Endothelial cell (in vitro differentiated cells): ENCODE measurements at regions not wholly inside any gene's neighbourhood (a gene's known extent, or its start where the extent isn't known, plus 50 kb on each side); places are given as distances from the start of the nearest gene placed in this dataset.

Experiments used
- DNase-seq: peaks from one replicate; pipeline ENCODE4 v3.0.0; 2021; ENCODE audit warnings: low spot score
- H3K27ac Mint-ChIP-seq: one replicate; pipeline ENCODE4 v1.8.0; 2021; ENCODE audit warnings: mixed read lengths, inconsistent platforms; ENCODE audit not compliant: unreplicated experiment
- H3K27me3 Mint-ChIP-seq: one replicate; pipeline ENCODE4 v1.8.0; 2021; ENCODE audit warnings: mild to moderate bottlenecking, moderate library complexity, mixed read lengths, inconsistent platforms; ENCODE audit not compliant: unreplicated experiment
- H3K36me3 Mint-ChIP-seq: one replicate; pipeline ENCODE4 v1.8.0; 2021; ENCODE audit warnings: mild to moderate bottlenecking, low read depth, mixed read lengths, inconsistent platforms; ENCODE audit not compliant: unreplicated experiment
- H3K4me1 Mint-ChIP-seq: one replicate; pipeline ENCODE4 v1.8.0; 2021; ENCODE audit warnings: mild to moderate bottlenecking, mixed read lengths, inconsistent platforms; ENCODE audit not compliant: unreplicated experiment
- H3K4me3 Mint-ChIP-seq: one replicate; pipeline ENCODE4 v1.8.0; 2021; ENCODE audit warnings: mild to moderate bottlenecking, mixed read lengths, inconsistent platforms; ENCODE audit not compliant: unreplicated experiment
- H3K9me3 Mint-ChIP-seq: one replicate; pipeline ENCODE4 v1.8.0; 2021; ENCODE audit warnings: mixed read lengths, inconsistent platforms; ENCODE audit not compliant: unreplicated experiment
- CTCF ChIP-seq: fragments of 200-600 bp; sonication (generic); IDR thresholded peaks from one replicate; pipeline ENCODE4 v1.5.0; 2021; ENCODE audit warnings: antibody characterized with exemption; ENCODE audit not compliant: unreplicated experiment

DNA sequence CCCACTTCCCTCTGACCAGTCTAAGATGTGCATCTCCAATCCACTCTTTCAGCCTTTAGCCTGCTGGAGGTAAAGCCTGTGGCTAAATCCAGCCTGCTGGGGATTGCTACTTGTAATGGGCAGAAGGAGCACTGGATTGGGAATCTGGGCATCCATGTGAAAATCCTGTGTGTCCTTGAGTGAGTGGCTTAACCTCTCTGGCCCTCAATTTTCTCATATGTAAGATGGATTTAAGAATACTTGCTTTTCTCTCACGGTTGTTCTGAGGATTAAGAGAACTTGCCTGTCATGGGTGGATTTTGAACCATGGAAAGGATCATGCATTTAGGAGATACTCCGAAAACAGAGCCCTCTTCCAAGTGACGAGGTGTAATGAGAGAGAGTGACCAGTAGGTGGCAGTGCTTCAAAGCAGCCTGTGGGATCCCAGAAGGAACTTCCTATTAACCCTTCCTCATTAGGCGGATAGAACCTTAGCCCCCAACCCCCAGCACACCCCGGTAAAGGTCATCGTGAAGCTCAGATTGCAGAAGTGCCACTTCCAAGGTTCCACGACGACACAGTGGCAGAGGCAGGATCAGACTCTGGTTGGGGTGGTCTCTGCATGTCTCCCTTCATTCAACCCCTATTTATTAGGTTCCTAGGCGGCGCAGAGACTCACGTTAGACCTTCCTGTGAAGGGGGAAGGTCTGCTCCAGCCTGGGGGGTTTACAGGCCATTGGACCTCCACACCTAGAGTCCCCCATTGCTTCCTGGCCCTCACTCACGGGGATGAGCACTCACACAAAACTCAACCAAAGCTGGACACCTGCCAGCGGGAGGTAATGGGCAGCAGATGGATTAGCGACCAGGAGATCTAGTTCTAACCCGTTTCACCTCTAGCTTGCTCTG, 68.7 kb upstream of the ZNF618 start:
- no peaks in the 10 kb centered on the region for H3K4me1 Mint-ChIP-seq
- H3K4me3 Mint-ChIP-seq: no peak overlapping the region
- H3K9me3 Mint-ChIP-seq: no peaks in the 10 kb centered on the region
- DNase-seq: peak; percentile 54
- no peaks in the 10 kb centered on the region for H3K27me3 Mint-ChIP-seq
- H3K27ac Mint-ChIP-seq: no peak overlapping the region
- no peaks in the 10 kb centered on the region for H3K36me3 Mint-ChIP-seq
- peak; percentile 84 for TF ChIP-seq CTCF

DNA sequence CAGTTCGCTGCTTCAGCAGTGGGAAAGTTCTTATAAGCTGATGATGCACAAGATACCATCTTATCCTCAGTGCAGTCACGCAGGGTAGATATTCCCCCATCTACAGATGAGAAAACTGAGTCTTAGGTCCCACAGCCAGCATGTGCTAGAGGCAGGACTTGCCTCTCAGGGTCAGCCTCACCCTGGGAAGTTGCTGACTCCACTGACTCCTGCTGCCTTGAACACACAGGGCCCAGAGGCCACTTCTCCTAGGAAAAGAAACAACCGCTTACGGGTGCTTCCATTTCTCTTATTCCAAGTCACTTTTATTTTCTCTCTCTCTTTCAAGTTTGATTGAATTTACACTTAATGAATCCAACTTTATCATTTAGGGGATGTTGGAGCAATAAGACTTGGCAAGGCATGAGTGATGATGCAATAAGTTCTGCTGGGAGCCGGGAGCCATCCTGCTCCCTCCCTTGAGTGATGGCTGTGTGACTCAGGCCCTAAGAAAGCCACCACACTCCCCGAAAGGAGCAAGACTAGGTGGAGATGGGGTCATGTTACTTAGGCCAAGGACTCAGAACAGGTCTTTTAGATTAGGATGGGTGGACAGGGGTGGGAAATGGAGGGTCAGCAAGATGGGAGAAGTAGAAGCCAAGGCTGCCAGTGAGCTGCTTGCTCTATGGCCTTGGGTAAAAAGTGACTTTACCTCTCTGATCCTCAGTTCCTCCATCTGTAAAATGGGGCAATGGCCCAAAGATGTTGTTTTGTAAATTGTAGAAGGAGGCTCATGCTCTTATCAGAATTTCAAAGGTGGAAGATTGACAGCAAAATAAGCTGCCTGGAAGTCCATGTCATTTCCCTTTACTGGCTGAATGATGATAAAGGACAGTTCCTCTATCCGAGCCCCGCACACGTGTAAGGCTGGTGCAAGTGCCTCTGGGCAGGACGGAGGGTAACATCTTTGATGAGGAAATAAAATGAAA, 67.4 kb upstream of the ZNF618 start:
- no peaks in the 10 kb centered on the region for H3K9me3 Mint-ChIP-seq
- H3K4me3 Mint-ChIP-seq: no peak overlapping the region
- no peak for TF ChIP-seq CTCF
- no peaks in the 10 kb centered on the region for H3K4me1 Mint-ChIP-seq
- no peak overlapping the region for H3K27ac Mint-ChIP-seq
- H3K27me3 Mint-ChIP-seq: no peaks in the 10 kb centered on the region
- H3K36me3 Mint-ChIP-seq: no peaks in the 10 kb centered on the region
- no peak for DNase-seq

DNA sequence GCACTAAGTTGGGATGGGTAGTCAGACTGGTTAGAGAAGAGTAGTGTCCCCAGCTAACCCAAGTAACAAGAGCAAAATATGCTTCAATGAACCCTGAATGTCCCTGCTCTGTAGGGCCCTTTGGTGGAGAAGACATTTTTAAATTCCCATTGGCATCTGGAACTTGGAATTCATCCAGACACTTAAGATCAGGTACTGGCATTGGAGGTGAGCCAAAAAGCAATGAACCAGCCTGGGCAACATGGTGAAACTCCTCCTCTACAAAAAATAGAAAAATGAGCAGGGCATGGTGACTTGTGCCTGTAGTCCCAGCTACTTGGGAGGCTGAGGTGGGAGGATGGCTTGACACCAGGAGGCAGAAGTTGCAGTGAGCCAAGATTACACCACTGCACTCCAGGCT, 58.9 kb upstream of the ZNF618 start:
- no peak overlapping the region for H3K4me3 Mint-ChIP-seq
- no peaks in the 10 kb centered on the region for H3K27me3 Mint-ChIP-seq
- DNase-seq: no peak
- no peak for TF ChIP-seq CTCF
- H3K9me3 Mint-ChIP-seq: no peaks in the 10 kb centered on the region
- H3K4me1 Mint-ChIP-seq: no peaks in the 10 kb centered on the region
- H3K36me3 Mint-ChIP-seq: no peaks in the 10 kb centered on the region
- no peak overlapping the region for H3K27ac Mint-ChIP-seq

DNA sequence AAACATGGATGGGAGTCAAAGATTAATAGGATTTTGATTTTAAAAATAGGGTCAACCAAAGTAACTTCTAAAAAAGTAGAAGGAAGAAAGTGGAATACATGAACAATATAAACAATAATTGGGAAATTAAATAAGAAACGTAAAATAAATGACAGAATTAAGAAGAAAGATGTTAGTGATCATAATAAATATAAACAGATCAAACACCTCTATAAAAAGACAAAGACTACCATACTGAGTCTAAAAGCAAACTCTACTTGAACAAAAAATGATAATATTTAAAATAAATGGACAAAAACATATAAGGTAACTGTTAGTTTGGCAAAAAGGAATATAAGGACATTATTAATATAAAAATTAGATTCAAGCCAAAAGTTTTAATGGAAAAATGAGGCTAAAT, 57.7 kb upstream of the ZNF618 start:
- Mint-ChIP-seq H3K27ac (no peak overlapping the region), H3K36me3 (no peaks in the 10 kb centered on the region), H3K4me3 (no peak overlapping the region), H3K4me1 (no peaks in the 10 kb centered on the region), H3K27me3 (no peaks in the 10 kb centered on the region), H3K9me3 (no peaks in the 10 kb centered on the region)
- DNase-seq: no peak
- no peak for TF ChIP-seq CTCF
